ENCODE measurements at regions not wholly inside any gene's neighbourhood (a gene's known extent, or its start where the extent isn't known, plus 50 kb on each side); places are given as distances from the start of the nearest gene placed in this dataset.

- DNase-seq (ENCODE audit: low read depth, low spot score) (no peak), ATAC-seq (no peak)
- H3K9me3 ChIP-seq (ENCODE audit: control insufficient read depth, insufficient read depth, low read depth, low read length), result no peaks in the 10 kb centered on the region
- no peak overlapping the region for H3K4me3 ChIP-seq (ENCODE audit: low read depth in 2 of 2, low read length in 2 of 2)
- no peaks in the 10 kb centered on the region for H3K27me3 ChIP-seq (ENCODE audit: control insufficient read depth, insufficient read depth, low read length)
- intact Hi-C loops (cut with micrococcal nuclease; ENCODE audit: unreplicated experiment) (no loop called here), in situ Hi-C loops (cut with HindIII; ENCODE audit: low pct_unique_long_range_greater_than_20kb, low sequenced_read_pairs) (no loop called here)
- TF ChIP-seq CTCF (IDR thresholded peaks at IDR 0.05) (no peak), SIN3A (IDR thresholded peaks at IDR 0.05; ENCODE audit: borderline replicate concordance, insufficient read depth, low read depth, low read length) (no peak), POLR2AphosphoS5 (IDR thresholded peaks at IDR 0.05; ENCODE audit: low read depth, low read length) (no peak), REST (IDR thresholded peaks at IDR 0.05; ENCODE audit: insufficient read depth in 1 of 2, low read depth in 2 of 2, low read length in 1 of 2) (no peak), TCF7L2 (IDR thresholded peaks at IDR 0.05; ENCODE audit: low read depth, low read length) (no peak)
- CTCF ChIA-PET, result interaction anchor here (0.6 to 1.0 kb wide), 2 partner anchors 28 to 29 kb away, joined by 3 to 4 read pairs; no protein-coding TSS in a partner anchor
- no peaks in the 10 kb centered on the region for H3K4me1 ChIP-seq (ENCODE audit: control insufficient read depth, insufficient read depth, low read length)
- no peak overlapping the region for H3K27ac ChIP-seq (ENCODE audit: low read length)
- no TSS peak for BruUV-seq (replicated peaks)
- POLR2A ChIA-PET, result no interaction called here
- H3K36me3 ChIP-seq (ENCODE audit: control insufficient read depth, insufficient read depth, low read length), result no peaks in the 10 kb centered on the region
These were observed 61.8 kb upstream of the PABPC3 start for GRCh38 chr13:25034173-25034572.

GRCh38 chr13:25037057-25037813, 58.7 kb upstream of the PABPC3 start:
- TF ChIP-seq CTCF (IDR thresholded peaks at IDR 0.05) (peak; percentile 83), REST (IDR thresholded peaks at IDR 0.05; ENCODE audit: insufficient read depth in 1 of 2, low read depth in 2 of 2, low read length in 1 of 2) (no peak), POLR2AphosphoS5 (IDR thresholded peaks at IDR 0.05; ENCODE audit: low read depth, low read length) (no peak), TCF7L2 (IDR thresholded peaks at IDR 0.05; ENCODE audit: low read depth, low read length) (no peak), SIN3A (IDR thresholded peaks at IDR 0.05; ENCODE audit: borderline replicate concordance, insufficient read depth, low read depth, low read length) (no peak)
- peak; percentile 46 for DNase-seq (ENCODE audit: low read depth, low spot score)
- H3K27me3 ChIP-seq (ENCODE audit: control insufficient read depth, insufficient read depth, low read length), result peaks cover 5% of the 10 kb centered on the region
- intact Hi-C loops (cut with micrococcal nuclease; ENCODE audit: unreplicated experiment) (loop anchor here (1.0 to 2.0 kb wide), 2 partner anchors 32 to 36 kb away; no protein-coding TSS in a partner anchor), in situ Hi-C loops (cut with HindIII; ENCODE audit: low pct_unique_long_range_greater_than_20kb, low sequenced_read_pairs) (no loop called here)
- ChIA-PET CTCF (interaction anchor here (0.7 to 1.0 kb wide), 2 partner anchors 32 to 35 kb away, joined by 3 to 5 read pairs; no protein-coding TSS in a partner anchor), POLR2A (no interaction called here)
- no peaks in the 10 kb centered on the region for H3K4me1 ChIP-seq (ENCODE audit: control insufficient read depth, insufficient read depth, low read length)
- no peak overlapping the region for H3K27ac ChIP-seq (ENCODE audit: low read length)
- no TSS peak for BruUV-seq (replicated peaks)
- H3K9me3 ChIP-seq (ENCODE audit: control insufficient read depth, insufficient read depth, low read depth, low read length), result no peaks in the 10 kb centered on the region
- H3K4me3 ChIP-seq (ENCODE audit: low read depth in 2 of 2, low read length in 2 of 2), result no peak overlapping the region
- ATAC-seq, result peak; percentile 93
- no peaks in the 10 kb centered on the region for H3K36me3 ChIP-seq (ENCODE audit: control insufficient read depth, insufficient read depth, low read length)
